HG02981 (cell line): ENCODE measurements at regions not wholly inside any gene's neighbourhood (a gene's known extent, or its start where the extent isn't known, plus 50 kb on each side); places are given as distances from the start of the nearest gene placed in this dataset.
"Not testable (repeated sequence)": the region's sequence is repeated elsewhere in the genome, so short reads cannot be mapped to it uniquely, and the experiment has no call there.

Experiments used
- ATAC-seq: cut with Tn5 transposase; IDR thresholded peaks from one replicate; pipeline ENCODE4 v1.9.1; 2021; ENCODE audit warnings: mild to moderate bottlenecking, moderate library complexity; ENCODE audit not compliant: unreplicated experiment

DNA sequence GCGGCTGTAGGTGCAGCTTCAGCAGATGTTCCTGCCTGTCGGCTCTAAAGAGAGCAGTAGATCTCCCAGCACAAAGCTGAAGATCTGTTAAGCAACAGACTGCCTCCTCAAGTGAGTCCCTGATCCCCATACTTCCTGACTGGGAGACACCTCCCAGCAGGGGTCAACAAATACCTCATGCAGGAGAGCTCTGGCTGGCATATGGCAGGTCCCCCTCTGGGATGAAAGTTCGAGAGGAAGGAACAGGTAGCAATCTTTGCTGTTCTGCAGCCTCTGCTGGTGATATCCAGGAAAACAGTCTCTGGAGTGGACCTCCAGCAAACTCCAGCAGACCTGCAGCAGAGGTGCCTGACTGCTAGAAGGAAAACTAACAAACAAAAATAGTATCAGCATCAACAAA is 337.1 kb upstream of the USP15 start:
- no peak for ATAC-seq

DNA sequence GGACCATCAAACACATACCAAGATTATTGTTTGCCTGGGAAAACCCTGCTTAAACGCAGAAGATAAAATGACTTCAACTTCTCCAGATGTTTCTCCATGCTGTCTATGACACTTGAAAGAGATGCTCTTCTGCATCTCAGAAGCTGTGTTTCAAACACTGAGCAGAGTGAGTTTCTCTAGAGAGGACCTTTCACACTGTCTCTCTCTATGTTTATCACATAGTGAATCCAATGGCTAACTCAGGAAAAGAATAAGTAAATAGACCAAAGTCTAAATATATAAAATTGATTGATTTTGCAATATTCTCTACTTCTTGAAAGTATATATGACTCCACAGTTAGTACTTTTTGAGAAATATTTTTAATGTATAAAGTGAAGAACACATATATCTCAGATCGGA is 325.6 kb upstream of the USP15 start:
- no peak for ATAC-seq

DNA sequence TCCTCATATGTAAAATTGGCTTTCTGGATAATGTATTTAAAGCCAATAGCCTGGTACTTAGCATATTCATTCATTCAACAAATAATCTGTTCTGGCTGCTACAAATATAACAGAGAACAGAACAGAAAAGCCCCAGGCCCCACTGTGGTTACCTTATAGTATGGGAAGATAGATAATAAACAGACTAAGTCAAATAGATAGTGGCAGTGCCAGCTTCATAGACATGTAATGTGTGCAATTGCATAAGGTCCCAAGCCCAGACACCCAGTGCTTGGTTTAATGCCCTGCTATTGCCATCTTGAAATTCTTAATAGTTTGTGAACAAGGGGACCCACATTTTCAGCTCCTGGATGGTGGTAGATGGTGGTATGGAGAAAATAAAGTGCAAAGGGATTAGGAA is 320.2 kb upstream of the USP15 start:
- no peak for ATAC-seq

DNA sequence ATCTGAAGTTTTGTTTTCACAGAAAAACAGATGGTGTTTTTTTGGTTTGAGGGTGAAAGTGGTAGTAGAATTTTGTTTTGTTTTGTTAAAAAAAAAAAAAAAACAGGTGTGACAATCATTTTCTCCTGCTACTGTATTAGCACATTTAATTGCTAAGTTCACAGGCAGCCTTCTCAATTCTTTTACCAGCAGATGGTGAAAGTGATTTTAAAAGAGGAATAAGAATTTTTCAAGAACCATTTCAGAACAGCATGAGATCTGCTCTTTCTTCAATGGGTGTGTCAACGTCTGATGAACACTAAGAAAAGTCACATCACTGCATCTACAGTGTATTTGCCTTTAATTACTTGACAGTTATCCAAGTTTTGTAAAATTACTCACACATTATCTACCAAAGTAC is 303.7 kb upstream of the USP15 start:
- ATAC-seq: no peak

DNA sequence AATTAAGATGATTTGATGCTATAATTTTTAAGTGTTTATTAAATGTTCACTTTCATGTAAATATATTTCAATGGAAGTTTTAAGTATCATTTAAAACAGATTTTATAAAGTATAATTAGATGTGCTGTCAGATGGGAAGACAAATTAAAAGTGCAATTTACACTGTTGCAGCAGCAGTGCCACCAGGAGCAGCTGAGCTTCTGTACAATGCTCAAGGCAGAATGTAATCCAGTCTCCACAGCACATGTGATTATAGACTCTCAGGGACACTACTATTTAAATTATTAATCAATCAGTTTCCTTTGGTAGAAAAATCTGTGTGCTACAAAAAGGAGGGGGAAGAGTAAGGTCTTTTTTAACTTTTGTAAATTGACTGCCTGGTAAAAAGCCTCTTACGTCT is 285.7 kb upstream of the USP15 start:
- no peak for ATAC-seq

DNA sequence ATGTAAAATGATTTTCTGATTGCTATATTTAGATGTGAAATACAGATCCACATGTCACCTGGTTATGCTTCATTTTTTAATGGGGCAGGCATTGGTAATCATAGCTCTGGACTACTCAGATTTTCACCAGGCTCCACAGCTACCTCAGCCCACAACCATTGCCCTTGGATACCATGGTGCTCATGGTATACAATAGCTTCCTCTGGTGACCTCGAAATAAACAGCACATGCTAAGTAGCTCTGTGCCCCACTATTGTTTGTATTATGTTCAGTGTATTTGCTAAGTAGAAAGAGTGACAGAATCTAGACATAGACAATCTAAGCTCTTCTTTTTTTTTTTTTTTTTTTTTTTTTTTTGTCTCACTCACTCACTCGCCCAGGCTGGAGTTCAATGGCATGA is 274.4 kb upstream of the USP15 start:
- no peak for ATAC-seq

DNA sequence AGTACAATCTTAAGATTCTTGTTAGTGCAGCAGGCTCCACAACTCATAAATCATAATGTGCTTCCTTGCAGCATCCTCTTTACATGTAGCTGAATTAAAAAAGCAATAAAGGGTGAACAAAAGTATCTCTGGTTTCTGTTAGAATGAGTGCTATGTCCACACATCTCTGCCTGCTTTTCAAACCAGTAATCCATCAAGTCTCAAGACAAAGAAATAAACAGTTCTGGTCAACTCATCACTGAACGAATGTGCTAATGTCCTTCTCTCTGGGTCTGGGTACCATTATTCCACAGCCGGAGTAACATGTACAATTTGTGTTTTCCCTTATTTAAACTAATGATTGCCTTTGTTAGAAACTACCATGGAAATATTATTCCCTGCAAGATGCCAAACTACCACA is 273.0 kb upstream of the USP15 start:
- ATAC-seq: no peak

DNA sequence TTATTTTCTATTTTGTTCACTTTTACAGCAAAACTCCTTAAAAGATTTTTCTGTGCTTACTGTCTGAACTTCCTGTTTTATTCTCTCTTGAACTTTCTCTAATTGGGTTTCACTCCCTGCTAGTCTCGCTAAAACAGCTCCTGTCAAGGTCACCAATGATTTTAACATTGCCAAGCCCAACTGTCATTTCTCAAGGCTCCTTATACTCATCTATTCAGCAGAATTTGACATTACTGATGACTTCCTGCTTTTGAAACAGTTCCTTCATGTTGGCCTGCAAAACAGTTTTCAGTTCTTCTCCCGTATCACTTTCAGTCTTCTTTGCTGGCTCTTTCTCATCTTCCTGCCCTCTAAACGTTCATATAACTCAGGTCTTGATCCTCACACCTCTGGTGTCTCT is 268.5 kb upstream of the USP15 start:
- ATAC-seq: no peak

DNA sequence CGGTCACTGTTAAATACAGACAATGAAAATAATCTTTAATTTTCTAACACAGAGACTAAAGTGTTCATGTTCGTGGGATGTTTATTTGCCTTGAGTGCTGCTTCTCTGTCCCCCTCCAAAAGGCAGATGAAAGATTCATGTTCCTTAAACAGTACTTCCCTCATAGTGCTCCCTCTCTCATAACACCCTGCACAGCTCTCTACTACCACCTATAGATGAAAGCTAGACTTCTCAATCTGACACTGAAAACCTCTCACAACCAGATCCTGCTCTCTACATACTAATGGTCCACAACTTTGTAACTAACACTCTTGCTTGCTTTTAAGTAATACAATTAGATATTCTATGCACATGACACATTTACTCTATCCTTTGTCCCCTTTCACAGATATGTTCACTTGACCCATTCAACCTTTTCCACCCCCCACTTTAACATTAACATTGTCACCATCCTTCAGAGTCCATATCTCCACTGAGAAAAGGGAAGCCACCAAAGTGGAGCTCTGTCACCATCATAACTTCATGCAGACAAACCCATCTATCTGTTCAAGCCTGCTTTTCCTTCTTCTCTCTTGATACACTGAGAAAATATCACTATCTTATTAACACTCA is 266.4 kb upstream of the USP15 start:
- peak; percentile 72 for ATAC-seq

DNA sequence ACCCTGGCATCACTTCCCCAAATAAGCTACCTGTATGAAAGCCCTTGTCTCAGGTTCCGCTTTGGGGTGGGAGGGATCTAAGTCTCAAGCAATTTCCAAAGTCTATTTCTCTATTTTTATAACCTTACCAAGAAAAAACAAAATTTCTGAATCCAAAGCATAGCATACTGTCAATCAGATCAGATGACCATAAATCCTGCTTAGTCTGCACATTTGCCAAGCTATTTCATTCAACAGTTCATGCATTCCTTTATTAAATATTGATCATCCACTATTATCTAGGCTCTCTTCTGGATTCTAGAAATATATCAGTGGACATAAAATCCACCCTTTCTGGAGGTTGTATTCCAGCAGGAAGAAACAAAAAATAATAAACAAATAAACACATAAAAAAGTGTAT is 263.5 kb upstream of the USP15 start:
- no peak for ATAC-seq

DNA sequence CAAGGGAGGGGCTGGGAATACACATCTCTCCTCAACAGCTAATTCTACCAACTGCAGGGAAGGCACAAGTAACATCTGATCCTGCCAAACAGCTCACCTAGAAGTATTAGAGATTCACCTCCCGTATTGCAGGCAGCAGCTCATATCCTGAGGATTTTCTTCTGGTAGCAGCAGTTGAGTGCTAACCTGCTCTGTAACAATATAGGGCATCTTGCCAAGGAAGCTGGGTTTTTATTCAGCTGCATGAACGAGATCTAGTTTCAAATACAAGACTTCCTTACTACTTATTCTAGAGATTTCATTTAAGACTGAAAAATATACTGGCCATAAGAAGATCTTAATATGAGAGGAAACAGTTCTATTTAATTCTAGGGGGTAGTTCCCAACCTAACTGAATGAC is 261.4 kb upstream of the USP15 start:
- ATAC-seq: no peak

DNA sequence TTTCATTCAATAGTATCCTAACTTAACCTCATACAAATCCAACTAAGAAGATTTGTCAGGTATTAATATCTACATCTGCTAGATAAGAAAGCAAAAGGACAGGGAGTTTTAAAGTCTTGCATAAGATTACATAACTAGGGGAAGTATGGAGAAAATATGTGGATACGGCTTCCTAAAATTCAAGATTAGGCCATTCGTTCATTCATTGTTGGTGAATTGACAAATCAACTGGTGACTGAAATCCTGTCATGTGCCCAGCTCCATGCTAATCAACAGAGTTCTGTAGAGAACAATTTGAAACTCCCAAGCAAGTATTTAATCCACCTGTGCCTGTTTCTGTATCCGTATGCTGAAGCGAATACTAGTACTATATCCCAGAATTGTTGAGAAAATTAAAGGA is 260.9 kb upstream of the USP15 start:
- no peak for ATAC-seq

DNA sequence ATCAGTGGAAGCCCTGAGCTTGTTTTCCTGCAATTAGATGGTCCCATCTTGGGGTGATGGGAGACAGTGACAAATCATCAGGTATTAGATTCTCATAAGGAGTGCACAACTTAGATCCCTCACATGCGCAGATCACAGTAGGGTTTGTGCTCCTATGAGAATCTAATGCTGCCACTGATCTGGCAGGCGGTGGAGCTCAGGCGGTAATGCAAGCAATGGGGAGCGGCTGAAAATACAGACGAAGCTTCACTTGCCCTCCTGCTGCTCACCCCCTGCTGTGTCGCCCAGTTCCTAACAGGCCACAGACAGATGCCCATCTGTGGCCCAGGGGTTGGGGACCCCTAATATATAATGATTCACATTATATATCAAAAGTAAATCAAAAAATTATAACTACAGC is 258.8 kb upstream of the USP15 start:
- ATAC-seq: no peak

DNA sequence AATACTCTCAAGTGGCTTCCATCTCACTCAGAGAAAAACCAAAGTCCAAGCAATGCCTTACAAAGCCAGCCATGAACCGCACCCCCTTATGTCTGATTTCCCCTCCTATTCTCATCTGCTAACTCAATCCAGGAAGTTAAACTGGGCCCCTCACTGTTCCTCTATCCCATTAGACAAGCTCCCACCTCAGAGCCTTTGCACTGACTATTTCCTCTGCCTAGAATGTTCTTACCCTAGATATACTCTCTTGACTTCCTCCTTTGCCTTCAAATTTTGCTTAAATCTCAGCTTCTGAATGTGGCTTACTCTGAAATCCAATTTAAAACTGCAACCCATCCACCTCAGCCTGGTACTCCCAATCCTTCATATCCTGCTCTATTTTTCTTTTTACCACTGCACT is 257.0 kb upstream of the USP15 start:
- no peak for ATAC-seq

DNA sequence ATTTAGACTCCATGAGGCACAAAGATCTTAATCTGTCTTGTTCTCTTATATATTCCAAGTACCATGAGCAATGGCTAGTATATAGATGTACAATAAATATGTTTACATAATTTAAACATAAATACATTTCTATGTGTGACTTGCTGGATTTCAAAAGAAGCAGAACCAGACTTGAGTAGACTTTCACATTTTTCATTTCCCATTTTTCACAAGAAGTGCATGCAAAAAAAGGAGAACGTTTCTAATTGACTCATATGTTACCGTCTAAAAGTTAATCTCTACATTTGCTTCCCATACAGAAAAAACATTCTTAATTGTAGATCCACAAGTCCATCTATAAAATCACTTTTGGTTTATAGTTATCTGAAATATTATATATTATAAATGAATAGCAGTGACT is 256.5 kb upstream of the USP15 start:
- ATAC-seq: no peak

DNA sequence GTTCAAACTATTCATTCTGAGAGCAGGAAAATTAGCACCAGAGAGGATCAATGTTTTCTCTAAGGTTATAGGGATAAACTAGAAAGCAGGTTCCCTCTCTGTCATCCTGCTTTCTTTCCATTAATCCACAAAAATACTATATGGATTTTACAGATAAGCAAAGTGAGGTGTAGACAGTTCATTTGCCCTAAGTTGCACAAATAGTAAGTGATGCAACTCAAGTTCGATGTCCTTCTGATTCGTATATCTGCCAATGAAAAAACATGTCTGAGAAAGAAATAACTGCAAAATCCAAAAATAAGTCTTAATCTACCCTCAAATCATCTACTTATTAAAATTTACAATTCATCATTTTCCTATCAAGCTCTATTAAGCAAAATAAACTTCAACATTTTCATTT is 254.6 kb upstream of the USP15 start:
- ATAC-seq: no peak

DNA sequence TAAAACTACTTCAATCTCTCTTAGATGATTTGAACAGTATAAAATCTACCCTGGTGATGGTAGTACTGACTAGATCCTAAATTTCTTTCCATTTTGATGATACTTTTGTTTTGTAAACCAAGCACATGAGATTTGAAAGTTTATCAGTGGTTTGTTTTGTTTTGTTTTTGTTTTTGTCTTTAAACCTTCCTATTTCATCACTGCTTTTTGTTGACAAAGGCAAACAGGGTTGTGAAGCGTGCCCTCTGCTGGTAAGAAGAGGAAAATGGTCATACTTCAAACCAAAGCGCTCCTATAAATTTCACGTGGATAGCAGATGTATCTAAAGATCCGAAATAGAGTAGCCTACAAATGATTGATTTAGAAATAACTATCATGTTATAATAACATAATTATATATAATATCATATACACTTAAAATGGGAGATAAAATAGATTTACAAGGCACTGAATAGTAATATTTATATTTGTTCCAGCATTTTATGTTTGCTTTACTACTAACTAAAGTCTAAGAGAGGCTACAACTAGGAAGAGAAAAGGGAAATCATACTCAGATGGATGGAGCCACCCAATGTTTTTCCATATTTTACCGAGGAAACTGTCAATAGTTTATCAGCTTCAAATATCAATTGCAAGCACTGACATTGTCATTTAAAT is 254.0 kb upstream of the USP15 start:
- no peak for ATAC-seq

DNA sequence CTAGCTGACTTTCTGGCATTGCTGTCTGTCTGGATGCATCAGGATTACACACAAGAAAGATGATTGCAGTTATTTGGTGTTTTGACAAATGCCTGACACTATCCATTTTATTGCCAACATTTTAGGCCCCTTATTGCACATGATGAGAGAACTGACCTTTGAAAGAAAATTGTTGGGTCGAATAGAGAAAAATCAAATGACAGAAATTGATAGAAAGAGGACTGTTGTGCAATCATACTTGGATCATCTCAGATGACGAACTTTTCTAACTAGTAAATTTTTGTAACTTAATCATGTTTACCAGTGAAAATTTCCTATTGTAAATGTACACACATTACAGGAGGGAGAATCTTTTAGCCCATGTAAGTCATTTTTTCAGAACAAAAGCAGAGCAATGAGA is 251.5 kb upstream of the USP15 start:
- ATAC-seq: no peak

DNA sequence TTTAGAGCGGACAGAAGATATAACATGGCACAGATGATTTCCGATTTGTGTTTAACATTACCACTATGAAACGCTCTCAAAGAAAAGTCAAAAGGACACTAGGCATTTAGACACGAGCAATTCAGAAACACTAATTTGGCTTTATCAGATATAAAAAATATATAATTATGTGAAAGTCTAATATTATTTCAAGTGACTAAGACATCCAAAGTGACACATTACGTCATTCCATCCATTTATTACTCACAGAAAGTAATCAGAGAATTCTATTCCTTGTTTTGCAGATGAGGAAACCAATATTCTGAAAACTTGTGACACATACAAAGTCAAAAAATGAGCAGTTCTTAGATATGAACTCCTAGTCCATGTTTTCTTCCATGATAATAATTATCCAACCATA is 250.8 kb upstream of the USP15 start:
- ATAC-seq: no peak

DNA sequence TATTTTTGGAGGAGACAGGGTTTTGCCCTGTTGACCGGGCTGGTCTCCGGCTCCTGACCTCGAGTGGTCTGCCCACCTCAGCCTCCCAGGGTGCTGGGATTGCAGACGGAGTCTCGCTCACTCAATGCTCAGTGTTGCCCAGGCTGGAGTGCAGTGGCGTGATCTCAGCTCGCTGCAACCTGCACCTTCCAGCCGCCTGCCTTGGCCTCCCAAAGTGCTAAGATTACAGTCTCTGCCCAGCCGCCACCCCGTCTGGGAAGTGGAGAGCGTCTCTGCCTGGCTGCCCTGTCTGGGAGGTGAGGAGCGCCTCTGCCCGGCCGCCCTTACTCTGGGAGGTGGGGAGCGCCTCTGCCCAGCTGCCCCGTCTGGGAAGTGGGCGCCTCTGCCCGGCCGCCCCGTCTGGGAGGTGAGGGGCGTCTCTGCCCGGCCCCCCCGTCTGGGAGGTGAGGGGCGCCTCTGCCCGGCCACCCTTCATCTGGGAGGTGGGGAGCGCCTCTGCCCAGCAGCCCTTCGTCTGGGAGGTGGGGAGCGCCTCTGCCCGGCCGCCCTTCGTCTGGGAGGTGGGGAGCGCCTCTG is 249.8 kb upstream of the USP15 start:
- not testable (repeated sequence) for ATAC-seq

DNA sequence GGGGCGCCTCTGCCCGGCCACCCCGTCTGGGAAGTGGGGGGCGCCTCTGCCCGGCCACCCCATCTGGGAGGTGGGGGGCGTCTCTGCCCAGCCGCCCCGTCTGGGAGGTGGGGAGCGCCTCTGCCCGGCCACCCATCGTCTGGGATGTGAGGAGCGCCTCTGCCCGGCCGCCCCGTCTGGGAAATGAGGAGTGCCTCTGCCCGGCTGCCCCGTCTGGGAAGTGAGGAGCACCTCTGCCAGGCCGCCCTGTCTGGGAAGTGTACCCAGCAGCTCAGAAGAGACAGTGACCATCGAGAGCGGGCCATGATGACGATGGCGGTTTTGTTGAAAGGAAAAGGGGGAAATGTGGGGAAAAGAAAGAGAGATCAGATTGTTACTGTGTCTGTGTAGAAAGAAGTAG is 249.2 kb upstream of the USP15 start:
- ATAC-seq: not testable (repeated sequence)

DNA sequence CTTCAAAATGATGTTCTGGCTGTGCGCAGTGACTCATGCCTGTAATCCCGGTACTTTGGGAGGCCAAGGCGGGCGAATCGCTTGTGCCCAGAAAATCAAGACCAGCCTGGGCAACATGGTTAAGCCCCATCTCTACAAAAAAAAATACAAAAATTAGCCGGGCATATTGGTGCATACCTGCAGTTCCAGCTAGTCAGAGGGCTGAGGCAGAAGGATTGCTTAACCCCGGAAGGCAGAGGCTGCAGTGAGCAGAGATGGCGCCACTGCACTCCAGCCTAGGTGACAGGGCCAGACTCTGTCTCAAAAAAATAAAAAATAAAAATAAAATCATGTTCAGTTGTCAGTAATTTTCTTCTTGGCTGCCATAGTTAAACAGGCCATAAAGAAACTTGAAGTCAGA is 245.9 kb upstream of the USP15 start:
- no peak for ATAC-seq

DNA sequence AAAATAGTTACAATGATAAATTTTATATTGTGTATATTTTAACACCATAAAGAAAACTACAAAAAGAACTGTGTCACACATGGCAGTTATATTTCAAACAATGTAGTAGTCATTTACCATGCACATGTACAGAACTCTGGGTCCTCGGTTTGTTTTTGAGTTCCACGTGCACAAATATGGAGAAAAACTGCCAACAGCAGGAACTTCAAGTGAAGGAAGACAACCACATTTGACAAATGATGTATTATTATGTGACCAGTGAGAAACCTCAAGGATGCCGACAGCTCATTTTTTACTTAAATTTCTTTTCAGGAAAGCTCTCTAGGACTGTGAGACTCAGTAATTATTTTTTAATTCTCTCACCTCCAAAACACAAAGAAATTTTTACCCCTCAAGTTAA is 244.2 kb upstream of the USP15 start:
- ATAC-seq: no peak
